Gastrocnemius medialis (tissue), 4 donors: ENCODE measurements at regions not wholly inside any gene's neighbourhood (a gene's known extent, or its start where the extent isn't known, plus 50 kb on each side); places are given as distances from the start of the nearest gene placed in this dataset.

Experiments
- ATAC-seq, 2 donors: fragments of 150-250 bp; one replicate each; pipeline ENCODE4 v1.9.1; 2016
- DNase-seq, 2 donors: peaks; one replicate each; pipeline ENCODE4 v3.0.0-alpha.2; 2019
- H3K27ac ChIP-seq, 4 donors: fragments of 200-600 bp; sonication (generic); 1 replicate in 1 of 4; 2 replicates in 3 of 4; pipeline ENCODE4 v1.5.1; 2016 to 2018; ENCODE audit warnings: mild to moderate bottlenecking in 2 of 4, moderate library complexity in 1 of 4
- H3K27me3 ChIP-seq, 3 donors: fragments of 200-600 bp; sonication (generic) in 2 of 3; 1 replicate in 1 of 3; 2 replicates in 2 of 3; pipeline versions ENCODE4 v1.5.1 to v1.6.0; 2016 to 2019; ENCODE audit warnings: mild to moderate bottlenecking in 1 of 3, moderate library complexity in 1 of 3
- H3K36me3 ChIP-seq, 2 donors: fragments of 200-600 bp; sonication (generic) in 1 of 2; one replicate each; pipeline ENCODE4 v1.5.1; 2017 to 2018
- H3K4me1 ChIP-seq, 2 donors: fragments of 200-600 bp; sonication (generic) in 1 of 2; one replicate each; pipeline ENCODE4 v1.5.1; 2016 to 2017; ENCODE audit warnings: mild to moderate bottlenecking in 2 of 2
- H3K4me3 ChIP-seq, 4 donors: fragments of 200-600 bp; sonication (generic) in 3 of 4; 1 replicate in 1 of 4; 2 replicates in 3 of 4; pipeline ENCODE4 v1.5.1; 2016 to 2019; ENCODE audit warnings: mild to moderate bottlenecking in 2 of 4
- H3K9me3 ChIP-seq, 3 donors: fragments of 200-600 bp; sonication (generic) in 2 of 3; 1 replicate in 1 of 3; 2 replicates in 2 of 3; pipeline ENCODE4 v1.5.1; 2016 to 2019
- CTCF ChIP-seq, 5 experiments: fragments of 450-650 bp in 3 of 5; fragments of 200-600 bp in 2 of 5; sonication (generic) in 2 of 5; IDR thresholded peaks in 4 of 5; conservative IDR thresholded peaks in 1 of 5; 1 replicate in 4 of 5; 2 replicates in 1 of 5; pipeline ENCODE4 v1.5.1; 2016 to 2019; ENCODE audit warnings: antibody characterized with exemption in 5 of 5, mild to moderate bottlenecking in 3 of 5, moderate library complexity in 3 of 5
- POLR2A ChIP-seq, 2 donors: fragments of 450-650 bp; IDR thresholded peaks; one replicate each; pipeline ENCODE4 v1.6.1; 2017; ENCODE audit warnings: antibody characterized with exemption in 2 of 2, mild to moderate bottlenecking in 2 of 2, moderate library complexity in 2 of 2
- in situ Hi-C, 4 donors: fragments of 200-750 bp; cut with MboI; loops; one replicate each; pipeline versions ENCODE4 v1.15.0 to v1.8.0; 2017; ENCODE audit warnings: low sequenced_read_pairs in 4 of 4
- intact Hi-C: fragments of 100-400 bp; cut with DNase I; formaldehyde crosslinking; loops from one replicate; pipeline ENCODE4 v1.15.1; 2023; ENCODE audit warnings: low total_unique reads

- intact Hi-C loops: no loop called here
- in situ Hi-C loops: no loop called here
- H3K27ac ChIP-seq: no peak overlapping the region
- no peaks in the 10 kb centered on the region for H3K9me3 ChIP-seq
- no peak for DNase-seq
- ATAC-seq: no peak
- no peak overlapping the region for H3K4me3 ChIP-seq
- no peaks in the 10 kb centered on the region for H3K27me3 ChIP-seq
- TF ChIP-seq CTCF (IDR thresholded peaks at IDR 0.05 in 4 of 5, conservative IDR thresholded peaks at IDR 0.05 in 1 of 5) (no peak), POLR2A (IDR thresholded peaks at IDR 0.05) (no peak)
- no peaks in the 10 kb centered on the region for H3K4me1 ChIP-seq
- H3K36me3 ChIP-seq: no peaks in the 10 kb centered on the region
Measured at GRCh38 chr7:19437446-19437845, 271.4 kb downstream of the POLR1F start.

- ATAC-seq: no peak
- H3K9me3 ChIP-seq: no peaks in the 10 kb centered on the region
- no peak for DNase-seq
- no peaks in the 10 kb centered on the region for H3K4me1 ChIP-seq
- H3K27ac ChIP-seq: no peak overlapping the region
- no peak overlapping the region for H3K4me3 ChIP-seq
- H3K36me3 ChIP-seq: no peaks in the 10 kb centered on the region
- TF ChIP-seq CTCF (IDR thresholded peaks at IDR 0.05 in 4 of 5, conservative IDR thresholded peaks at IDR 0.05 in 1 of 5): no peak
- TF ChIP-seq POLR2A (IDR thresholded peaks at IDR 0.05): no peak
- no peaks in the 10 kb centered on the region for H3K27me3 ChIP-seq
- in situ Hi-C loops (no loop called here), intact Hi-C loops (no loop called here)
Measured at GRCh38 chr7:19427944-19428343, 280.9 kb downstream of the POLR1F start.

GRCh38 chr7:19421861-19422260 lies 276.6 kb upstream of the FERD3L start:
- no peaks in the 10 kb centered on the region for H3K27me3 ChIP-seq
- no peaks in the 10 kb centered on the region for H3K36me3 ChIP-seq
- in situ Hi-C loops (no loop called here), intact Hi-C loops (no loop called here)
- DNase-seq: no peak
- ATAC-seq: no peak
- H3K4me3 ChIP-seq: no peak overlapping the region
- H3K4me1 ChIP-seq: no peaks in the 10 kb centered on the region
- TF ChIP-seq POLR2A (IDR thresholded peaks at IDR 0.05) (no peak), CTCF (IDR thresholded peaks at IDR 0.05 in 4 of 5, conservative IDR thresholded peaks at IDR 0.05 in 1 of 5) (no peak)
- no peaks in the 10 kb centered on the region for H3K9me3 ChIP-seq
- H3K27ac ChIP-seq: no peak overlapping the region

GRCh38 chr7:19417231-19417630 lies 272.0 kb upstream of the FERD3L start:
- H3K4me1 ChIP-seq: no peaks in the 10 kb centered on the region
- TF ChIP-seq POLR2A (IDR thresholded peaks at IDR 0.05): no peak
- no peak for TF ChIP-seq CTCF (IDR thresholded peaks at IDR 0.05 in 4 of 5, conservative IDR thresholded peaks at IDR 0.05 in 1 of 5)
- no peaks in the 10 kb centered on the region for H3K9me3 ChIP-seq
- H3K27ac ChIP-seq: no peak overlapping the region
- no peak for ATAC-seq
- no peaks in the 10 kb centered on the region for H3K27me3 ChIP-seq
- intact Hi-C loops: no loop called here
- H3K4me3 ChIP-seq: no peak overlapping the region
- DNase-seq: no peak
- H3K36me3 ChIP-seq: no peaks in the 10 kb centered on the region
- in situ Hi-C loops: no loop called here

GRCh38 chr7:19415123-19415522 lies 269.9 kb upstream of the FERD3L start:
- no peak for DNase-seq
- H3K4me3 ChIP-seq: no peak overlapping the region
- in situ Hi-C loops (no loop called here), intact Hi-C loops (no loop called here)
- TF ChIP-seq CTCF (IDR thresholded peaks at IDR 0.05 in 4 of 5, conservative IDR thresholded peaks at IDR 0.05 in 1 of 5): no peak
- no peak for TF ChIP-seq POLR2A (IDR thresholded peaks at IDR 0.05)
- H3K27me3 ChIP-seq: no peaks in the 10 kb centered on the region
- H3K36me3 ChIP-seq: no peaks in the 10 kb centered on the region
- no peak overlapping the region for H3K27ac ChIP-seq
- ATAC-seq: no peak
- no peaks in the 10 kb centered on the region for H3K9me3 ChIP-seq
- H3K4me1 ChIP-seq: no peaks in the 10 kb centered on the region
